ENCODE measurements at regions not wholly inside any gene's neighbourhood (a gene's known extent, or its start where the extent isn't known, plus 50 kb on each side); places are given as distances from the start of the nearest gene placed in this dataset.

DNA sequence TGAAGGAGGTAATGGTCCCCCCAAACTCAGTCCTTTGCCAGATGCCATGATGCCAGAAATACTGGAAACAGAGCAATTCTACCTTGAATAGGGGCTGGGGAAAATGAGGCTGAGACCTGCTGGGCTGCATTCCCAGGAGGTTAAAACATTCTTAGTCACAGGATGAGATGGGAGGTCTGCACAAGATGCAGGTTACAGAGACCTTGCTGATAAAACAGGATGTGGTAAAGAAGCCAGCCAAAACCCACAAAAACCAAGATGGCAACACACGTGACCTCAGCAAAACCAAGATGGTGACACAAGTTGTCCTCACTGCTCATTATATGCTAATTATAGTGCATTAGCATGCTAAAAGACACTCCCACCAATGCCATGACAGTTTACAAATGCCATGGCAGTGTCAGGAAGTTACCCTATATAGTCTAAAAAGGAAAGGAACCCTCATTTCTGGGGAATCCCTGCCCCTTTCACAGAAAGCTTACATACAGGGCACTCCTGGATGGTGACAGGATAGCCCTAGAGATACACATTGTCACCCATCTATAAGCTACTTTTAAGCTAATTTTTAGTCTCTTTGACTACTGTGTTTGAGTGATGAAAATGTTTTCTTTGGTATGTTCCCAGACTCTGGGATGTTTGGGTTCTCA is 979.7 kb downstream of the TBC1D32 start:
- TF ChIP-seq, protein P1, sequence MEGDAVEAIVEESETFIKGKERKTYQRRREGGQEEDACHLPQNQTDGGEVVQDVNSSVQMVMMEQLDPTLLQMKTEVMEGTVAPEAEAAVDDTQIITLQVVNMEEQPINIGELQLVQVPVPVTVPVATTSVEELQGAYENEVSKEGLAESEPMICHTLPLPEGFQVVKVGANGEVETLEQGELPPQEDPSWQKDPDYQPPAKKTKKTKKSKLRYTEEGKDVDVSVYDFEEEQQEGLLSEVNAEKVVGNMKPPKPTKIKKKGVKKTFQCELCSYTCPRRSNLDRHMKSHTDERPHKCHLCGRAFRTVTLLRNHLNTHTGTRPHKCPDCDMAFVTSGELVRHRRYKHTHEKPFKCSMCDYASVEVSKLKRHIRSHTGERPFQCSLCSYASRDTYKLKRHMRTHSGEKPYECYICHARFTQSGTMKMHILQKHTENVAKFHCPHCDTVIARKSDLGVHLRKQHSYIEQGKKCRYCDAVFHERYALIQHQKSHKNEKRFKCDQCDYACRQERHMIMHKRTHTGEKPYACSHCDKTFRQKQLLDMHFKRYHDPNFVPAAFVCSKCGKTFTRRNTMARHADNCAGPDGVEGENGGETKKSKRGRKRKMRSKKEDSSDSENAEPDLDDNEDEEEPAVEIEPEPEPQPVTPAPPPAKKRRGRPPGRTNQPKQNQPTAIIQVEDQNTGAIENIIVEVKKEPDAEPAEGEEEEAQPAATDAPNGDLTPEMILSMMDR (IDR thresholded peaks at IDR 0.05; ENCODE audit: control insufficient read depth, insufficient read depth, low read depth, low read length, missing control alignments), result no peak
- H3K4me3 ChIP-seq (ENCODE audit: control insufficient read depth, low read depth, low read length), result no peak overlapping the region
- no peak for DNase-seq (ENCODE audit: low read depth)

GRCh38 chr6:120352491-120352890 is 981.8 kb downstream of the TBC1D32 start:
- DNase-seq (ENCODE audit: low read depth), result no peak
- H3K4me3 ChIP-seq (ENCODE audit: control insufficient read depth, low read depth, low read length), result no peak overlapping the region
- TF ChIP-seq, protein P1 (IDR thresholded peaks at IDR 0.05; ENCODE audit: control insufficient read depth, insufficient read depth, low read depth, low read length, missing control alignments), result no peak

- no peak overlapping the region for H3K4me3 ChIP-seq (ENCODE audit: control insufficient read depth, low read depth, low read length)
- TF ChIP-seq, protein P1 (IDR thresholded peaks at IDR 0.05; ENCODE audit: control insufficient read depth, insufficient read depth, low read depth, low read length, missing control alignments), result no peak
- DNase-seq (ENCODE audit: low read depth), result no peak
Measured at GRCh38 chr6:120348926-120349325, 985.4 kb downstream of the TBC1D32 start.

DNA sequence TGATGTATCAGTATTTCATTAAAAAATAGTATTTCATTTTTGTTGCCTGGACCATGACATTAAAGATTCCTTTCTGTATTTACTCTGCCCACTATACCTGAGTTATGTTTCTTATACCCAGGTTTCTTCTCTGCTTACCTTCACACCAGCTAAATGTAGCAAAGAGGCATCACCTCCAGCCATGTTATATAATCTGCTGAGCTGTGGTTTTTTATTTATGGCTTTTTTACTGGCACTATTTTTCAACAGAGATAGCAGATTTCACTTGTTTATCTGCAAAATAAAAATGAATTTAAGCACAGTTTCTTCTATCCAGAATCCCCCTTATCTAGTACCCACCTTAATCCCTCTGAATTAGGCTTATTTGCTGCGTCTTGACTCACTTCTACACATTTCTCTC is 979.0 kb upstream of the MAN1A1 start:
- no peak for DNase-seq (ENCODE audit: low read depth)
- TF ChIP-seq, protein P1 (IDR thresholded peaks at IDR 0.05; ENCODE audit: control insufficient read depth, insufficient read depth, low read depth, low read length, missing control alignments), result no peak
- no peak overlapping the region for H3K4me3 ChIP-seq (ENCODE audit: control insufficient read depth, low read depth, low read length)

GRCh38 chr6:120320481-120321162 is 971.1 kb upstream of the MAN1A1 start:
- no peak for DNase-seq (ENCODE audit: low read depth)
- TF ChIP-seq, protein P1 (IDR thresholded peaks at IDR 0.05; ENCODE audit: control insufficient read depth, insufficient read depth, low read depth, low read length, missing control alignments), result no peak
- no peak overlapping the region for H3K4me3 ChIP-seq (ENCODE audit: control insufficient read depth, low read depth, low read length)

GRCh38 chr6:120304223-120304622 is 954.7 kb upstream of the MAN1A1 start:
- TF ChIP-seq, protein P1 (IDR thresholded peaks at IDR 0.05; ENCODE audit: control insufficient read depth, insufficient read depth, low read depth, low read length, missing control alignments), result no peak
- no peak for DNase-seq (ENCODE audit: low read depth)
- no peak overlapping the region for H3K4me3 ChIP-seq (ENCODE audit: control insufficient read depth, low read depth, low read length)
